ENCODE measurements at regions not wholly inside any gene's neighbourhood (a gene's known extent, or its start where the extent isn't known, plus 50 kb on each side); places are given as distances from the start of the nearest gene placed in this dataset.
"Not testable (repeated sequence)": the region's sequence is repeated elsewhere in the genome, so short reads cannot be mapped to it uniquely, and the experiment has no call there.

DNA sequence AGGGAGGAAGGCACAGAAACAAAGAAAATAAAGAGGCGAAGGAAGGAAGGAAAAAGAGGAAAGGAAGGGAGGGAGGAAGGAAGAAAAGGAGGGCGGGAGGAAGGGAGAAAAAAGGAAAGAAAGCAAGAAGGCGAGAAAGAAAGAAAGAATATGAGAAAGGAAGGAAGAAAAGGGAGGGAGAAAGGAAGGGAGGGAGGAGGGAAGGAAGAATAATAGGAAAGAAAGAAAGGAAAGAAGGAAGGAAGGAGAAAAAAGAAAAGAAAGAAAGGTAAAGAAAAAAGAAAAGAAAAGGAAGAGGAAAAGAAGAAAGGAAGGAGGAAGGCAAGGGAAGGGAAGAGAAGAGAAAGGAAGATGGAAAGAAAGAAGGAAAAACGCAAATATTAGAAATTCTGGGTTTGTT lies 145.2 kb upstream of the TP53TG3C start:
- H3K4me1 ChIP-seq (ENCODE audit: insufficient read depth, low read length); DNase-seq (ENCODE audit: low spot score); H2AFZ ChIP-seq (ENCODE audit: low read length); H3K27ac ChIP-seq (ENCODE audit: extremely low read length, insufficient read depth, low read length); in situ Hi-C loops (cut with HindIII; ENCODE audit: extremely low pct_ligation_motif_present, low pct_unique_long_range_greater_than_20kb); H3K4me2 ChIP-seq (ENCODE audit: low read depth, low read length); H3K36me3 ChIP-seq (replicated peaks in 1 of 2; ENCODE audit: control insufficient read depth in 1 of 2, insufficient read depth in 2 of 2, low read length in 2 of 2); POLR2A ChIA-PET; ATAC-seq; H3K9ac ChIP-seq (ENCODE audit: insufficient read depth, low read depth, low read length); CTCF ChIA-PET (ENCODE audit: low intra/inter-chr PET ratio, low total read pairs); intact Hi-C loops (cut with micrococcal nuclease; ENCODE audit: unreplicated experiment); FAIRE-seq; H3K9me3 ChIP-seq (ENCODE audit: low read length); H3K79me2 ChIP-seq (ENCODE audit: insufficient read depth, low read length); H3K27me3 ChIP-seq (ENCODE audit: control insufficient read depth in 1 of 2, insufficient read depth in 2 of 2, low read length in 2 of 2); BruUV-seq (replicated peaks); H4K20me1 ChIP-seq (ENCODE audit: insufficient read depth, low read length); H3K4me3 ChIP-seq (replicated peaks in 1 of 3; ENCODE audit: insufficient read depth in 1 of 3, low read depth in 2 of 3, low read length in 3 of 3): not testable (repeated sequence)
- 5% methylated on average over 4 of the region's 4 CpGs for WGBS (ENCODE audit: low lambda C conversion rate)

DNA sequence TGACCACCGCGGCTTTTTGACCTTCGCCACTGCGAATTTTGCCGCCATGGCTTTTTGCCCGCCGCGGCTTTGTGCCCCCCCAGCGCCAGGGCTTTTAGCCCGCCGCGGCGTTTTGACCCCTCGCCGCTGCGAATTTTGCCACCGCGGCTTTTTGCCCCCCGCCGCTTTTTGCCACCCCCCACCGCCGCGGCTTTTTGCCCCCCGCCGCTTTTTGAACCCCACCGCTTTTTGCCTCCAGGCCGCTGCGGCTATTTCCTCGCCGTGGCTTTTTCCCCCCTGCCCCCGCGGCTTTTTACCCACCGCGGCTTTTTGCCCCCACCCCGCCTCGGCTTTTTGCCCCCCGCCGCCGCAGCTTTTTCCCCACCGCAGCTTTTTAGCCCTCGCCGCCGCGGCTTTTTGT lies 134.8 kb upstream of the TP53TG3C start:
- H3K36me3 ChIP-seq (replicated peaks in 1 of 2; ENCODE audit: control insufficient read depth in 1 of 2, insufficient read depth in 2 of 2, low read length in 2 of 2): no peaks in the 10 kb centered on the region
- H3K4me1 ChIP-seq (ENCODE audit: insufficient read depth, low read length): no peaks in the 10 kb centered on the region
- H3K79me2 ChIP-seq (ENCODE audit: insufficient read depth, low read length): no peaks in the 10 kb centered on the region
- ChIA-PET CTCF (ENCODE audit: low intra/inter-chr PET ratio, low total read pairs) (no interaction called here), POLR2A (no interaction called here)
- H3K27ac ChIP-seq (ENCODE audit: extremely low read length, insufficient read depth, low read length): no peak overlapping the region
- no TSS peak for BruUV-seq (replicated peaks)
- H3K9ac ChIP-seq (ENCODE audit: insufficient read depth, low read depth, low read length): no peak overlapping the region
- ATAC-seq (no peak), DNase-seq (ENCODE audit: low spot score) (no peak), FAIRE-seq (no peak)
- no peak overlapping the region for H2AFZ ChIP-seq (ENCODE audit: low read length)
- no peaks in the 10 kb centered on the region for H4K20me1 ChIP-seq (ENCODE audit: insufficient read depth, low read length)
- WGBS (ENCODE audit: low lambda C conversion rate): 80% methylated on average over 44 of the region's 44 CpGs
- H3K4me2 ChIP-seq (ENCODE audit: low read depth, low read length): no peak overlapping the region
- intact Hi-C loops (cut with micrococcal nuclease; ENCODE audit: unreplicated experiment): no loop called here
- no peaks in the 10 kb centered on the region for H3K27me3 ChIP-seq (ENCODE audit: control insufficient read depth in 1 of 2, insufficient read depth in 2 of 2, low read length in 2 of 2)
- in situ Hi-C loops (cut with HindIII; ENCODE audit: extremely low pct_ligation_motif_present, low pct_unique_long_range_greater_than_20kb): no loop called here
- peaks cover 7% of the 10 kb centered on the region for H3K9me3 ChIP-seq (ENCODE audit: low read length)
- TF ChIP-seq SRF (IDR thresholded peaks at IDR 0.05; ENCODE audit: low read depth, low read length) (no peak), ZNF501 (CRISPR knock-in tag; IDR thresholded peaks at IDR 0.05) (no peak), ZNF772 (CRISPR knock-in tag; IDR thresholded peaks at IDR 0.05) (no peak), ZFP62 (CRISPR knock-in tag; IDR thresholded peaks at IDR 0.05) (no peak), ZNF3 (CRISPR knock-in tag; IDR thresholded peaks at IDR 0.05) (no peak), MAF1 (CRISPR knock-in tag; IDR thresholded peaks at IDR 0.05; ENCODE audit: borderline replicate concordance) (no peak), CCAR2 (optimal IDR thresholded peaks at IDR 0.05; ENCODE audit: low read depth, low read length) (no peak)
- TF ChIP-seq, protein P1, sequence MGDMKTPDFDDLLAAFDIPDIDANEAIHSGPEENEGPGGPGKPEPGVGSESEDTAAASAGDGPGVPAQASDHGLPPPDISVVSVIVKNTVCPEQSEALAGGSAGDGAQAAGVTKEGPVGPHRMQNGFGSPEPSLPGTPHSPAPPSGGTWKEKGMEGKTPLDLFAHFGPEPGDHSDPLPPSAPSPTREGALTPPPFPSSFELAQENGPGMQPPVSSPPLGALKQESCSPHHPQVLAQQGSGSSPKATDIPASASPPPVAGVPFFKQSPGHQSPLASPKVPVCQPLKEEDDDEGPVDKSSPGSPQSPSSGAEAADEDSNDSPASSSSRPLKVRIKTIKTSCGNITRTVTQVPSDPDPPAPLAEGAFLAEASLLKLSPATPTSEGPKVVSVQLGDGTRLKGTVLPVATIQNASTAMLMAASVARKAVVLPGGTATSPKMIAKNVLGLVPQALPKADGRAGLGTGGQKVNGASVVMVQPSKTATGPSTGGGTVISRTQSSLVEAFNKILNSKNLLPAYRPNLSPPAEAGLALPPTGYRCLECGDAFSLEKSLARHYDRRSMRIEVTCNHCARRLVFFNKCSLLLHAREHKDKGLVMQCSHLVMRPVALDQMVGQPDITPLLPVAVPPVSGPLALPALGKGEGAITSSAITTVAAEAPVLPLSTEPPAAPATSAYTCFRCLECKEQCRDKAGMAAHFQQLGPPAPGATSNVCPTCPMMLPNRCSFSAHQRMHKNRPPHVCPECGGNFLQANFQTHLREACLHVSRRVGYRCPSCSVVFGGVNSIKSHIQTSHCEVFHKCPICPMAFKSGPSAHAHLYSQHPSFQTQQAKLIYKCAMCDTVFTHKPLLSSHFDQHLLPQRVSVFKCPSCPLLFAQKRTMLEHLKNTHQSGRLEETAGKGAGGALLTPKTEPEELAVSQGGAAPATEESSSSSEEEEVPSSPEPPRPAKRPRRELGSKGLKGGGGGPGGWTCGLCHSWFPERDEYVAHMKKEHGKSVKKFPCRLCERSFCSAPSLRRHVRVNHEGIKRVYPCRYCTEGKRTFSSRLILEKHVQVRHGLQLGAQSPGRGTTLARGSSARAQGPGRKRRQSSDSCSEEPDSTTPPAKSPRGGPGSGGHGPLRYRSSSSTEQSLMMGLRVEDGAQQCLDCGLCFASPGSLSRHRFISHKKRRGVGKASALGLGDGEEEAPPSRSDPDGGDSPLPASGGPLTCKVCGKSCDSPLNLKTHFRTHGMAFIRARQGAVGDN (CRISPR knock-in tag; IDR thresholded peaks at IDR 0.05): no peak
- H3K4me3 ChIP-seq (replicated peaks in 1 of 3; ENCODE audit: insufficient read depth in 1 of 3, low read depth in 2 of 3, low read length in 3 of 3): no peak overlapping the region

DNA sequence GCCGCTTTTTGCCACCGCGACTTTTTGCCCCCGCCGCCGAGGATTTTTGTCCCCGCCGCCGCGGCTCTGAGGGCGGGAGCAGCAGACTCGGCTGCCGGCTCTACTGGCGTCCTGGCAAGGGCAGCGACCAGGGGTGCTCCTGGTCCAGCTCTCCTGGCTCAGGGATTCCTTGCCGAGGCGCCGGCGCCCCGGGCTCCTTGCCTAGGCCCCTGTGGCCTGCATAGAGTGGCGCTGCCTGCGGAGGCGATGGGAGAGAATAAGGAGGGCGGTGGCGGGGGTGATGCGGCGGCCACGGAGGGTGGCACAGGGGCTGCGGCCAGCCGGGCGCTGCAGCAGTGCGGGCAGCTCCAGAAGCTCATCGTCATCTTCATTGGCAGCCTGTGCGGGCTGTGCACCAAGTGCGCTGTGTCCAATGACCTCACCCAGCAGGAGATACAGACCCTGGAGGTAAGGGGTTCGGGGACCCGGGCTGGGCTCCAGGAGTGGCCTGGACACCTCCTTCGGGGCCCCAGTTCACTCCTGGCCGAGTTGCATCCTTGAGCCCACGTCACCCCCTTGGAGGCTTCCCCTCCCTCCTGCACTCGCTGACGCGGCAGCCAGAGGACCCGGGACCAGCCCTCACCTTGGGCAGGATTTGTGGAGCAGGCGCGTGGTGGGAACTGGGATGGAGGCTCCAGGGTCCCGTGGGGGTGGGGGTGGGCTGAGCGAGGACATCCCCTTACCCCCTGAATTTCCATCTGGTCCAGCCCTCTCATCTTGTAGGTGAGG lies 134.2 kb upstream of the TP53TG3C start:
- H4K20me1 ChIP-seq (ENCODE audit: insufficient read depth, low read length); BruUV-seq (replicated peaks); CTCF ChIA-PET (ENCODE audit: low intra/inter-chr PET ratio, low total read pairs); H3K9me3 ChIP-seq (ENCODE audit: low read length); FAIRE-seq; H3K27ac ChIP-seq (ENCODE audit: extremely low read length, insufficient read depth, low read length); intact Hi-C loops (cut with micrococcal nuclease; ENCODE audit: unreplicated experiment); H2AFZ ChIP-seq (ENCODE audit: low read length); H3K9ac ChIP-seq (ENCODE audit: insufficient read depth, low read depth, low read length); DNase-seq (ENCODE audit: low spot score); POLR2A ChIA-PET; H3K4me3 ChIP-seq (replicated peaks in 1 of 3; ENCODE audit: insufficient read depth in 1 of 3, low read depth in 2 of 3, low read length in 3 of 3); ATAC-seq; H3K4me1 ChIP-seq (ENCODE audit: insufficient read depth, low read length); H3K79me2 ChIP-seq (ENCODE audit: insufficient read depth, low read length); H3K4me2 ChIP-seq (ENCODE audit: low read depth, low read length); in situ Hi-C loops (cut with HindIII; ENCODE audit: extremely low pct_ligation_motif_present, low pct_unique_long_range_greater_than_20kb); H3K27me3 ChIP-seq (ENCODE audit: control insufficient read depth in 1 of 2, insufficient read depth in 2 of 2, low read length in 2 of 2); H3K36me3 ChIP-seq (replicated peaks in 1 of 2; ENCODE audit: control insufficient read depth in 1 of 2, insufficient read depth in 2 of 2, low read length in 2 of 2): not testable (repeated sequence)
- 74% methylated on average over 25 of the region's 48 CpGs for WGBS (ENCODE audit: low lambda C conversion rate)

All from HepG2 (cell line).